ENCODE measurements at regions not wholly inside any gene's neighbourhood (a gene's known extent, or its start where the extent isn't known, plus 50 kb on each side); places are given as distances from the start of the nearest gene placed in this dataset.
"Not testable (repeated sequence)": the region's sequence is repeated elsewhere in the genome, so short reads cannot be mapped to it uniquely, and the experiment has no call there.

- H3K9me3 ChIP-seq; DNase-seq; H3K27me3 ChIP-seq; H3K4me1 ChIP-seq; intact Hi-C loops (cut with DNase I; ENCODE audit: low total_unique reads); H3K36me3 ChIP-seq; H3K4me3 ChIP-seq; H3K27ac ChIP-seq: not testable (repeated sequence)
- 70 to 87% (median 76%) methylated on average over 6 to 9 of the region's 11 CpGs for WGBS, 5 donors
Measured at GRCh38 chr15:84395384-84395783, 159.8 kb downstream of the GOLGA6L4 start.

- H3K27ac ChIP-seq; H3K9me3 ChIP-seq; intact Hi-C loops (cut with DNase I; ENCODE audit: low total_unique reads); H3K4me3 ChIP-seq; H3K27me3 ChIP-seq; H3K4me1 ChIP-seq; H3K36me3 ChIP-seq; DNase-seq: not testable (repeated sequence)
- 71 to 86% (median 79%) methylated on average over 6 of the region's 6 CpGs for WGBS, 5 donors
Measured at GRCh38 chr15:84395881-84396280, 160.3 kb downstream of the GOLGA6L4 start.

GRCh38 chr15:84397066-84397465, 161.5 kb downstream of the GOLGA6L4 start:
- H3K27me3 ChIP-seq; H3K36me3 ChIP-seq; H3K4me1 ChIP-seq; H3K9me3 ChIP-seq; H3K27ac ChIP-seq; DNase-seq; H3K4me3 ChIP-seq; intact Hi-C loops (cut with DNase I; ENCODE audit: low total_unique reads): not testable (repeated sequence)
- 89 to 97% (median 93%) methylated on average over 5 to 16 of the region's 18 CpGs for WGBS, 5 donors

- H3K27me3 ChIP-seq; DNase-seq; intact Hi-C loops (cut with DNase I; ENCODE audit: low total_unique reads); H3K27ac ChIP-seq; H3K9me3 ChIP-seq; H3K4me1 ChIP-seq; H3K4me3 ChIP-seq; H3K36me3 ChIP-seq: not testable (repeated sequence)
- WGBS, 5 donors = 73 to 90% (median 82%) methylated on average over 3 to 4 of the region's 4 CpGs
Measured at GRCh38 chr15:84398087-84398486, 162.5 kb downstream of the GOLGA6L4 start.

GRCh38 chr15:84398763-84399701, 163.5 kb downstream of the GOLGA6L4 start:
- intact Hi-C loops (cut with DNase I; ENCODE audit: low total_unique reads) = no loop called here

GRCh38 chr15:84400017-84400740, 164.6 kb downstream of the GOLGA6L4 start:
- Histone ChIP-seq H3K4me1 (no peaks in the 10 kb centered on the region), H3K27ac (no peak overlapping the region), H3K9me3 (no peaks in the 10 kb centered on the region), H3K27me3 (no peaks in the 10 kb centered on the region), H3K4me3 (no peak overlapping the region), H3K36me3 (peaks cover 0 to 5% (median 0%) of the 10 kb centered on the region in 4 donors)
- 63 to 87% (median 74%) methylated on average over 8 to 13 of the region's 13 CpGs for WGBS, 5 donors
- no peak for DNase-seq
- intact Hi-C loops (cut with DNase I; ENCODE audit: low total_unique reads) = no loop called here
- TF ChIP-seq POLR2AphosphoS5 (IDR thresholded peaks at IDR 0.05) = no peak
- TF ChIP-seq POLR2A (IDR thresholded peaks at IDR 0.05) = no peak

More at GRCh38 chr15:84398763-84399701, 163.5 kb downstream of the GOLGA6L4 start:
- H3K4me1 ChIP-seq = no peaks in the 10 kb centered on the region
- no peak overlapping the region for H3K4me3 ChIP-seq
- H3K27me3 ChIP-seq = no peaks in the 10 kb centered on the region
- no peaks in the 10 kb centered on the region for H3K9me3 ChIP-seq
- TF ChIP-seq POLR2A (IDR thresholded peaks at IDR 0.05) = no peak
- no peak for TF ChIP-seq EP300 (IDR thresholded peaks at IDR 0.05)
- TF ChIP-seq CTCF (IDR thresholded peaks at IDR 0.05) = no peak
- TF ChIP-seq POLR2AphosphoS5 (IDR thresholded peaks at IDR 0.05) = no peak
- DNase-seq = no peak
- H3K36me3 ChIP-seq = peaks cover 0 to 5% (median 0%) of the 10 kb centered on the region in 4 donors
- H3K27ac ChIP-seq = no peak overlapping the region
- 78 to 90% (median 86%) methylated on average over 15 to 41 of the region's 42 CpGs for WGBS, 5 donors
